Keratinocyte (primary cell): ENCODE measurements at regions not wholly inside any gene's neighbourhood (a gene's known extent, or its start where the extent isn't known, plus 50 kb on each side); places are given as distances from the start of the nearest gene placed in this dataset.
A peak's percentile ranks its signal among the peaks of the same experiment; 100 is the strongest.

Experiments
- DNase-seq: peaks from one replicate; pipeline ENCODE4 v3.0.0-alpha.2; 2011; ENCODE audit warnings: low read depth, missing footprints, low spot score
- FAIRE-seq: peaks from 2 replicates; lab custom pipeline; 2011; peaks lifted over from hg19 to GRCh38; lab: Jason Lieb, UNC
- H2AFZ ChIP-seq: 2 replicates; pipeline ENCODE4 v1.6.0; 2012; ENCODE audit warnings: low read length, control low read depth, inconsistent platforms; ENCODE audit not compliant: control insufficient read depth
- H3K27ac ChIP-seq: 2 replicates; pipeline ENCODE4 v1.5.1; 2011; ENCODE audit warnings: low read length; ENCODE audit not compliant: control insufficient read depth, insufficient read depth
- H3K27me3 ChIP-seq: 3 replicates; pipeline ENCODE4 v1.6.0; 2011; ENCODE audit warnings: low read length; ENCODE audit not compliant: control insufficient read depth, insufficient read depth; ENCODE audit errors: extremely low read depth
- H3K36me3 ChIP-seq, 2 experiments: 2 replicates in 1 of 2; 3 replicates in 1 of 2; pipeline ENCODE4 v1.5.1; 2011; ENCODE audit warnings: low read length in 2 of 2, mild to moderate bottlenecking in 1 of 2; ENCODE audit not compliant: control insufficient read depth in 2 of 2, insufficient read depth in 2 of 2; ENCODE audit errors: extremely low read depth in 1 of 2
- H3K4me1 ChIP-seq: 3 replicates; pipeline ENCODE4 v1.5.1; 2011; ENCODE audit warnings: low read length; ENCODE audit not compliant: control insufficient read depth, insufficient read depth; ENCODE audit errors: extremely low read depth
- H3K4me2 ChIP-seq: 3 replicates; pipeline ENCODE4 v1.6.0; 2011; ENCODE audit warnings: low read depth, low read length; ENCODE audit not compliant: control insufficient read depth, insufficient read depth; ENCODE audit errors: extremely low read depth
- H3K4me3 ChIP-seq, 3 experiments: fragments of 200-600 bp in 1 of 3; sonication (generic) in 1 of 3; 2 replicates in 2 of 3; 3 replicates in 1 of 3; pipeline ENCODE4 v1.5.1; 2011 to 2016; ENCODE audit warnings: low read length in 3 of 3, mild to moderate bottlenecking in 3 of 3, control low read depth in 2 of 3, inconsistent platforms in 1 of 3, low read depth in 1 of 3, mixed read lengths in 1 of 3, mixed run types in 1 of 3, moderate library complexity in 1 of 3; ENCODE audit not compliant: control insufficient read depth in 2 of 3, insufficient read depth in 2 of 3; ENCODE audit errors: extremely low read depth in 1 of 3
- H3K79me2 ChIP-seq: 2 replicates; pipeline ENCODE4 v1.6.0; 2012; ENCODE audit warnings: low read length; ENCODE audit not compliant: control insufficient read depth, insufficient read depth
- H3K9ac ChIP-seq: 3 replicates; pipeline ENCODE4 v1.6.0; 2011; ENCODE audit warnings: low read length; ENCODE audit not compliant: control insufficient read depth, insufficient read depth; ENCODE audit errors: extremely low read depth
- H3K9me1 ChIP-seq: 3 replicates; pipeline ENCODE4 v1.6.0; 2011; ENCODE audit warnings: low read length; ENCODE audit not compliant: control insufficient read depth, insufficient read depth; ENCODE audit errors: extremely low read depth
- H3K9me3 ChIP-seq: 2 replicates; pipeline ENCODE4 v1.5.1; 2012; ENCODE audit warnings: low read depth, low read length; ENCODE audit not compliant: control insufficient read depth
- H4K20me1 ChIP-seq: 3 replicates; pipeline ENCODE4 v1.6.0; 2011; ENCODE audit warnings: low read length; ENCODE audit not compliant: control insufficient read depth, insufficient read depth; ENCODE audit errors: extremely low read depth
- EZH2 ChIP-seq: IDR thresholded peaks from one replicate; pipeline ENCODE4 v1.6.1; 2012; ENCODE audit warnings: inconsistent platforms, mild to moderate bottlenecking, low read length, moderate library complexity
- dilution Hi-C: fragments of 300-500 bp; cut with MboI; formaldehyde crosslinking; loops from one replicate; pipeline ENCODE4 v1.7.0; 2020; ENCODE audit warnings: low sequenced_read_pairs; ENCODE audit not compliant: extremely low pct_ligation_motif_present
- TF ChIP-seq, protein P1 (sequence below), 3 experiments: IDR thresholded peaks in 1 of 3; conservative IDR thresholded peaks in 1 of 3; optimal IDR thresholded peaks in 1 of 3; 2 replicates in 2 of 3; 3 replicates in 1 of 3; pipeline versions ENCODE3 to v1.5.1; 2011; ENCODE audit warnings: low read length in 3 of 3, mild to moderate bottlenecking in 3 of 3, moderate library complexity in 2 of 3, control low read depth in 1 of 3, inconsistent platforms in 1 of 3; ENCODE audit not compliant: insufficient read depth in 2 of 3; ENCODE audit errors: extremely low read depth in 1 of 3

DNA sequence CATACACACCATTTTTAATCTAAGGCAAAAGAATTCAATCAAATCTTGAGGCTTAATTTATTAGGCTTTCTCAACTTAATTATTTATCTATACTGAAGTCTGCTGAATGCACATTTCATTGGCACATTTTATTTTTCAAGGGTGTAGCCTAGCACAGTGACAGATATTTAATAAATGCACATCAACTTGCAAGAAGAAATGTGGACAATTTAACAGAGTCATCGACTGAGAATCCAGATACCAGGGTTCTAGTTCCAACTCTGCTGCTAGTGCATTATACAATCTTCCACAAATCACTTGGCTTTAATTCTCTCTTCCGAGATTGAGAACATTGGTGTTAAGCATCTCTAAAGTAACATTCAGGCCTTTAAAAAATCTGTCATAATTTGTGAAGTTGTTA, 88.5 kb upstream of the RBBP8 start:
- Histone ChIP-seq H3K4me3 (no peak overlapping the region), H3K36me3 (no peaks in the 10 kb centered on the region), H3K79me2 (no peaks in the 10 kb centered on the region), H3K27me3 (no peaks in the 10 kb centered on the region), H3K4me2 (peak overlapping the region; percentile 57), H4K20me1 (no peaks in the 10 kb centered on the region), H3K9me3 (no peaks in the 10 kb centered on the region), H3K9me1 (no peaks in the 10 kb centered on the region), H3K27ac (peak overlapping the region; percentile 77), H2AFZ (no peak overlapping the region), H3K4me1 (peaks cover 72% of the 10 kb centered on the region), H3K9ac (peak overlapping the region; percentile 8)
- TF ChIP-seq, protein P1, sequence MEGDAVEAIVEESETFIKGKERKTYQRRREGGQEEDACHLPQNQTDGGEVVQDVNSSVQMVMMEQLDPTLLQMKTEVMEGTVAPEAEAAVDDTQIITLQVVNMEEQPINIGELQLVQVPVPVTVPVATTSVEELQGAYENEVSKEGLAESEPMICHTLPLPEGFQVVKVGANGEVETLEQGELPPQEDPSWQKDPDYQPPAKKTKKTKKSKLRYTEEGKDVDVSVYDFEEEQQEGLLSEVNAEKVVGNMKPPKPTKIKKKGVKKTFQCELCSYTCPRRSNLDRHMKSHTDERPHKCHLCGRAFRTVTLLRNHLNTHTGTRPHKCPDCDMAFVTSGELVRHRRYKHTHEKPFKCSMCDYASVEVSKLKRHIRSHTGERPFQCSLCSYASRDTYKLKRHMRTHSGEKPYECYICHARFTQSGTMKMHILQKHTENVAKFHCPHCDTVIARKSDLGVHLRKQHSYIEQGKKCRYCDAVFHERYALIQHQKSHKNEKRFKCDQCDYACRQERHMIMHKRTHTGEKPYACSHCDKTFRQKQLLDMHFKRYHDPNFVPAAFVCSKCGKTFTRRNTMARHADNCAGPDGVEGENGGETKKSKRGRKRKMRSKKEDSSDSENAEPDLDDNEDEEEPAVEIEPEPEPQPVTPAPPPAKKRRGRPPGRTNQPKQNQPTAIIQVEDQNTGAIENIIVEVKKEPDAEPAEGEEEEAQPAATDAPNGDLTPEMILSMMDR (optimal IDR thresholded peaks at IDR 0.05 in 1 of 3, IDR thresholded peaks at IDR 0.05 in 1 of 3, conservative IDR thresholded peaks at IDR 0.05 in 1 of 3; ENCODE audit: extremely low read depth in 1 of 3, insufficient read depth in 2 of 3, low read length in 3 of 3), result no peak
- TF ChIP-seq EZH2, result no peak
- dilution Hi-C loops, result no loop called here
- no peak for DNase-seq
- FAIRE-seq, result peak; percentile 80

DNA sequence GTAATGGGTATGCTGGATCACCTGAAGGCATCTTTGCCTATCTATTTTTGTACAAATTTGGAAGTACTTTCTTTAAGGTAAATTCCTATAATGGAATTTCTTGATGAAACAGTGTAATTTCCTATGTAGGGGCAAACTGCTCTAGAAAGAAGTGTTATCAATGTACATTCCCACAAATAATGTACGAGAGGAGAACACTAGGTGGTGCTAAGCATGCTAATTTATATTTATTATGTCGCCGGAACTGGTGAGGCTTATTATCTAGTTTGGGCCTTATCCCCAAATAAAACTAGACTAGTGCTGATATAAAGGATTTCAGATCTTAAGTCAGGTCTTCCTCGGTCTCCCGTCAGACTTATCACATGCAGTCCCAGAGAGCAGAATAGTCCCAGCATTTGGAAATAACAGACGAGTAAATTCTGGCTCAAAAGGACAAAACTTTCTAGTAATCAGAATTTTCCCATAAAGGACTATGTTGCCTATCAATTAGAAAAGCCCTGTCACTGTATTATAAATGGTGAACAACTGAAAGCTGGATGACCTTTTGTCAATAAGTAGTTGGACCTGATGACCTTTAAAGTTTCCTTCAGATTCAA, 86.9 kb upstream of the RBBP8 start:
- H3K27ac ChIP-seq, result peak overlapping the region; percentile 59
- H3K9ac ChIP-seq, result peak overlapping the region; percentile 19
- dilution Hi-C loops, result no loop called here
- no peaks in the 10 kb centered on the region for H3K27me3 ChIP-seq
- no peaks in the 10 kb centered on the region for H3K9me3 ChIP-seq
- H3K4me3 ChIP-seq, result no peak overlapping the region
- peaks cover 67% of the 10 kb centered on the region for H3K4me1 ChIP-seq
- TF ChIP-seq, protein P1 (optimal IDR thresholded peaks at IDR 0.05 in 1 of 3, IDR thresholded peaks at IDR 0.05 in 1 of 3, conservative IDR thresholded peaks at IDR 0.05 in 1 of 3; ENCODE audit: extremely low read depth in 1 of 3, insufficient read depth in 2 of 3, low read length in 3 of 3), result peak in 2 of 3 experiments; percentile 34 to 63
- TF ChIP-seq EZH2, result no peak
- H3K79me2 ChIP-seq, result no peaks in the 10 kb centered on the region
- no peak for DNase-seq
- no peaks in the 10 kb centered on the region for H4K20me1 ChIP-seq
- H3K4me2 ChIP-seq, result peak overlapping the region; percentile 25
- no peaks in the 10 kb centered on the region for H3K9me1 ChIP-seq
- peak; percentile 78 for FAIRE-seq
- no peaks in the 10 kb centered on the region for H3K36me3 ChIP-seq
- H2AFZ ChIP-seq, result peak overlapping the region; percentile 71
